ENCODE measurements at regions not wholly inside any gene's neighbourhood (a gene's known extent, or its start where the extent isn't known, plus 50 kb on each side); places are given as distances from the start of the nearest gene placed in this dataset.

DNA sequence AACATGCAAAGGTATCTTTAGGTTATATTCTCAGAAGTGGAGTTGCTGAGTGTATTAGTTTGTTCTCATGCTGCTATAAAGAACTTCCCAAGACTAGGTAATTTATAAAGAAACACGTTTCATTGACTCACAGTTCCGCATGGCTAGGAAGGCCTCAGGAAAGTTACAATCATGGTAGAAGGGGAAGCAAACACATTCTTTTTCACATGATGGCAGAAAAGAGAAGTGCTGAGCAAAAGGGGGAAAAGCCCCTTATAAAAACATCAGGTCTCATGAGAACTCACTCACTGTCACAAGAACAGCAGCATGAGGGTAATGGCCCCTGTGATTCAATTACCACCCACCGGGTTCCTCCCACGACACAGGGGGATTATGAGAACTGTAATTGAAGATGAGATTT is 163.6 kb upstream of the PRLR start:
- TF ChIP-seq GATA3 (IDR thresholded peaks at IDR 0.05; ENCODE audit: low read depth, low read length) (no peak), GATA2 (IDR thresholded peaks at IDR 0.05; ENCODE audit: low read depth, low read length) (no peak)

Data from SH-SY5Y (cell line).